ENCODE measurements at regions not wholly inside any gene's neighbourhood (a gene's known extent, or its start where the extent isn't known, plus 50 kb on each side); places are given as distances from the start of the nearest gene placed in this dataset.

GRCh38 chr22:47374901-47375575, 612.6 kb downstream of the TBC1D22A start:
- no peak for DNase-seq (ENCODE audit: low read depth, low spot score)
- H3K4me3 ChIP-seq (ENCODE audit: low read length) = no peak overlapping the region

- no peak overlapping the region for H3K4me3 ChIP-seq (ENCODE audit: low read length)
- no peak for DNase-seq (ENCODE audit: low read depth, low spot score)
These were observed 611.9 kb downstream of the TBC1D22A start for GRCh38 chr22:47374273-47374771.

GRCh38 chr22:47373648-47374272, 611.3 kb downstream of the TBC1D22A start:
- no peak for DNase-seq (ENCODE audit: low read depth, low spot score)
- no peak overlapping the region for H3K4me3 ChIP-seq (ENCODE audit: low read length)

GRCh38 chr22:47372596-47373385, 610.3 kb downstream of the TBC1D22A start:
- DNase-seq (ENCODE audit: low read depth, low spot score) = no peak

GRCh38 chr22:47372111-47372581, 609.7 kb downstream of the TBC1D22A start:
- no peak overlapping the region for H3K4me3 ChIP-seq (ENCODE audit: low read length)
- no peak for DNase-seq (ENCODE audit: low read depth, low spot score)

More at GRCh38 chr22:47372596-47373385, 610.3 kb downstream of the TBC1D22A start:
- no peak overlapping the region for H3K4me3 ChIP-seq (ENCODE audit: low read length)

GRCh38 chr22:47371263-47372090, 609.0 kb downstream of the TBC1D22A start:
- DNase-seq (ENCODE audit: low read depth, low spot score) = no peak
- H3K4me3 ChIP-seq (ENCODE audit: low read length) = no peak overlapping the region

- no peak overlapping the region for H3K4me3 ChIP-seq (ENCODE audit: low read length)
- no peak for DNase-seq (ENCODE audit: low read depth, low spot score)
These were observed 608.2 kb downstream of the TBC1D22A start for GRCh38 chr22:47370448-47371262.

GRCh38 chr22:47369431-47370015, 607.1 kb downstream of the TBC1D22A start:
- no peak overlapping the region for H3K4me3 ChIP-seq (ENCODE audit: low read length)
- DNase-seq (ENCODE audit: low read depth, low spot score) = no peak

GRCh38 chr22:47369020-47369419, 606.6 kb downstream of the TBC1D22A start:
- DNase-seq (ENCODE audit: low read depth, low spot score) = no peak
- H3K4me3 ChIP-seq (ENCODE audit: low read length) = no peak overlapping the region

- no peak overlapping the region for H3K4me3 ChIP-seq (ENCODE audit: low read length)
These were observed 605.8 kb downstream of the TBC1D22A start for GRCh38 chr22:47367993-47368945.

GRCh38 chr22:47367107-47367690, 604.7 kb downstream of the TBC1D22A start:
- H3K4me3 ChIP-seq (ENCODE audit: low read length) = no peak overlapping the region
- DNase-seq (ENCODE audit: low read depth, low spot score) = no peak

More at GRCh38 chr22:47367993-47368945, 605.8 kb downstream of the TBC1D22A start:
- DNase-seq (ENCODE audit: low read depth, low spot score) = no peak

- H3K4me3 ChIP-seq (ENCODE audit: low read length) = no peak overlapping the region
- no peak for DNase-seq (ENCODE audit: low read depth, low spot score)
These were observed 603.7 kb downstream of the TBC1D22A start for GRCh38 chr22:47366026-47366767.

GRCh38 chr22:47361247-47361646, 598.8 kb downstream of the TBC1D22A start:
- H3K4me3 ChIP-seq (ENCODE audit: low read length) = no peak overlapping the region
- DNase-seq (ENCODE audit: low read depth, low spot score) = no peak

GRCh38 chr22:47357493-47357892, 595.0 kb downstream of the TBC1D22A start:
- no peak overlapping the region for H3K4me3 ChIP-seq (ENCODE audit: low read length)
- no peak for DNase-seq (ENCODE audit: low read depth, low spot score)

- no peak for DNase-seq (ENCODE audit: low read depth, low spot score)
- no peak overlapping the region for H3K4me3 ChIP-seq (ENCODE audit: low read length)
These were observed 594.6 kb downstream of the TBC1D22A start for GRCh38 chr22:47357086-47357485.

- no peak for DNase-seq (ENCODE audit: low read depth, low spot score)
- H3K4me3 ChIP-seq (ENCODE audit: low read length) = no peak overlapping the region
These were observed 594.1 kb downstream of the TBC1D22A start for GRCh38 chr22:47356511-47357011.

Data from Jurkat, Clone E6-1 (cell line).